SK-N-SH treated with all-trans-retinoic acid at 6 μM for 48 hours (cell line): ENCODE measurements at regions not wholly inside any gene's neighbourhood (a gene's known extent, or its start where the extent isn't known, plus 50 kb on each side); places are given as distances from the start of the nearest gene placed in this dataset.

ENCODE experiments used
- ARNTL ChIP-seq: fragments of 450-650 bp; formaldehyde crosslinking; IDR thresholded peaks from 2 replicates; pipeline ENCODE4 v1.5.0; 2020; ENCODE audit warnings: low read depth, mild to moderate bottlenecking, moderate library complexity, borderline replicate concordance
- ISL1 ChIP-seq: fragments of 250-450 bp; sonication (Bioruptor Pico); IDR thresholded peaks from 2 replicates; pipeline ENCODE4 v2.1.2; 2022; ENCODE audit warnings: mild to moderate bottlenecking, moderate library complexity
- POU6F1 ChIP-seq: fragments of 250-450 bp; sonication (Bioruptor Pico); IDR thresholded peaks from 2 replicates; pipeline ENCODE4 v1.8.0; 2021; ENCODE audit warnings: low read depth, mild to moderate bottlenecking, moderate library complexity, borderline replicate concordance
- PPARA ChIP-seq: fragments of 250-450 bp; sonication (Bioruptor Pico); IDR thresholded peaks from 2 replicates; pipeline ENCODE4 v1.5.0; 2020; ENCODE audit warnings: mild to moderate bottlenecking, borderline replicate concordance
- ZC3H10 ChIP-seq: fragments of 250-450 bp; sonication (Bioruptor Pico); IDR thresholded peaks from 2 replicates; pipeline ENCODE4 v1.5.1; 2021; ENCODE audit warnings: mild to moderate bottlenecking, moderate library complexity
- ZFP30 ChIP-seq: fragments of 450-650 bp; formaldehyde crosslinking; IDR thresholded peaks from 2 replicates; pipeline ENCODE4 v1.5.0; 2022; ENCODE audit warnings: mild to moderate bottlenecking, moderate library complexity
- ZNF565 ChIP-seq: fragments of 450-650 bp; formaldehyde crosslinking; conservative IDR thresholded peaks from 2 replicates; pipeline ENCODE4 v1.5.0; 2020; ENCODE audit warnings: low read depth, mild to moderate bottlenecking, moderate library complexity
- TF ChIP-seq, protein P1 (sequence below): fragments of 250-450 bp; sonication (Bioruptor Pico); IDR thresholded peaks from 2 replicates; pipeline ENCODE4 v1.5.0; 2020; ENCODE audit warnings: mild to moderate bottlenecking, moderate library complexity

DNA sequence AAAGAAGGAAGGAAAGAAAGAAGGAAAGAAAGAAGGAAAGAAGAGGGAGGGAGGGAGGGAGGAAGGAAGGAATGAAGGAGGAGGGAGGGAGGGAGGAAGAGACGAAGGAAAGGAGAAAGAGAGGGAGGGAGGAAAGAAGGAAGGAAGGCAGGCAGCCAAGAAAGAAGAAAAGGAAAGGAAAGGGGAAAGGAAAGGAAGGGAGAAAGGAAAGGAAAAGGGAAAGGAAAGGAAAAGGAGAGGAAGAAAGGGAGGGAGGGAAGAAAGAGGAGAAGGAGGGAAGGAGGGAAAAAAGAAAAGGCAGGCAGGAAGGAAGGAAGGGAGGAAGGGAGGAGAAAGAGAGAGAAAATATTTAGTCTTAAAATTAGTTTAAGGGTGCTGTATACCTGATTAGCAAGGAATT is 704.1 kb downstream of the LUZP2 start:
- no peak for TF ChIP-seq POU6F1 (CRISPR knock-in tag)
- TF ChIP-seq, protein P1, sequence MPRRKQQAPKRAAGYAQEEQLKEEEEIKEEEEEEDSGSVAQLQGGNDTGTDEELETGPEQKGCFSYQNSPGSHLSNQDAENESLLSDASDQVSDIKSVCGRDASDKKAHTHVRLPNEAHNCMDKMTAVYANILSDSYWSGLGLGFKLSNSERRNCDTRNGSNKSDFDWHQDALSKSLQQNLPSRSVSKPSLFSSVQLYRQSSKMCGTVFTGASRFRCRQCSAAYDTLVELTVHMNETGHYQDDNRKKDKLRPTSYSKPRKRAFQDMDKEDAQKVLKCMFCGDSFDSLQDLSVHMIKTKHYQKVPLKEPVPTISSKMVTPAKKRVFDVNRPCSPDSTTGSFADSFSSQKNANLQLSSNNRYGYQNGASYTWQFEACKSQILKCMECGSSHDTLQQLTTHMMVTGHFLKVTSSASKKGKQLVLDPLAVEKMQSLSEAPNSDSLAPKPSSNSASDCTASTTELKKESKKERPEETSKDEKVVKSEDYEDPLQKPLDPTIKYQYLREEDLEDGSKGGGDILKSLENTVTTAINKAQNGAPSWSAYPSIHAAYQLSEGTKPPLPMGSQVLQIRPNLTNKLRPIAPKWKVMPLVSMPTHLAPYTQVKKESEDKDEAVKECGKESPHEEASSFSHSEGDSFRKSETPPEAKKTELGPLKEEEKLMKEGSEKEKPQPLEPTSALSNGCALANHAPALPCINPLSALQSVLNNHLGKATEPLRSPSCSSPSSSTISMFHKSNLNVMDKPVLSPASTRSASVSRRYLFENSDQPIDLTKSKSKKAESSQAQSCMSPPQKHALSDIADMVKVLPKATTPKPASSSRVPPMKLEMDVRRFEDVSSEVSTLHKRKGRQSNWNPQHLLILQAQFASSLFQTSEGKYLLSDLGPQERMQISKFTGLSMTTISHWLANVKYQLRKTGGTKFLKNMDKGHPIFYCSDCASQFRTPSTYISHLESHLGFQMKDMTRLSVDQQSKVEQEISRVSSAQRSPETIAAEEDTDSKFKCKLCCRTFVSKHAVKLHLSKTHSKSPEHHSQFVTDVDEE (CRISPR knock-in tag) = no peak
- TF ChIP-seq ZC3H10 = no peak
- no peak for TF ChIP-seq ZNF565
- TF ChIP-seq ZFP30 (CRISPR knock-in tag) = no peak
- TF ChIP-seq ARNTL (CRISPR knock-in tag) = no peak
- no peak for TF ChIP-seq ISL1
- no peak for TF ChIP-seq PPARA (CRISPR knock-in tag)
